Astrocyte of the cerebellum (primary cell): ENCODE measurements at regions not wholly inside any gene's neighbourhood (a gene's known extent, or its start where the extent isn't known, plus 50 kb on each side); places are given as distances from the start of the nearest gene placed in this dataset.

Source experiments
- DNase-seq: peaks from one replicate; pipeline ENCODE4 v3.0.0-alpha.2; 2011; ENCODE audit warnings: low read depth
- H3K4me3 ChIP-seq: 2 replicates; pipeline ENCODE4 v1.5.1; 2011; ENCODE audit warnings: mild to moderate bottlenecking, low read depth, low read length, moderate library complexity
- in situ Hi-C: cut with HindIII; loops from 2 replicates; pipeline ENCODE4 v1.10.0; 2017; ENCODE audit warnings: low sequenced_read_pairs
- TF ChIP-seq, protein P1 (sequence below): IDR thresholded peaks from 2 replicates; pipeline ENCODE4 v1.5.1; 2012; ENCODE audit warnings: low read length, low read depth, moderate library complexity, mild to moderate bottlenecking; ENCODE audit errors: missing control alignments

DNA sequence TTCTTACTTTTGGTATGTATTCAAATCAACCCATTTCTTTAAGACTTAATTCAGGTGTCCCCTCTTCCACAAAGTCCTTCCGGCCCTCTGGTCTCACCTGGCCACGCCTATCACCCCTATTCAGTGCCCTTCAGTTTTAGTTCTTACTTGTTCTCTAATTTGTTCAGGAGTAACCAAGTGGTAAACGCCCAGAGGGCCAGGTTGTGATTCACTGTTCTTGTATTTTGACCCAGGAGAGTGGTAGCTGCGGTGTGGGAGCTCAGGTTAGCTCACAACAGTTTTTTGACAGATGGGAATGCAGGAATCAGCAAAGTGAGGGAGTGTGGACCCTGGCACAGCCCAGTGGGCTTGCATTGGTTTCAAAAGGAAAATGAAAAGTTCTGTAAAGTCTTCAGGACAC lies 81.7 kb upstream of the RIPOR2 start:
- no peak overlapping the region for H3K4me3 ChIP-seq
- DNase-seq: no peak
- in situ Hi-C loops: no loop called here
- TF ChIP-seq, protein P1, sequence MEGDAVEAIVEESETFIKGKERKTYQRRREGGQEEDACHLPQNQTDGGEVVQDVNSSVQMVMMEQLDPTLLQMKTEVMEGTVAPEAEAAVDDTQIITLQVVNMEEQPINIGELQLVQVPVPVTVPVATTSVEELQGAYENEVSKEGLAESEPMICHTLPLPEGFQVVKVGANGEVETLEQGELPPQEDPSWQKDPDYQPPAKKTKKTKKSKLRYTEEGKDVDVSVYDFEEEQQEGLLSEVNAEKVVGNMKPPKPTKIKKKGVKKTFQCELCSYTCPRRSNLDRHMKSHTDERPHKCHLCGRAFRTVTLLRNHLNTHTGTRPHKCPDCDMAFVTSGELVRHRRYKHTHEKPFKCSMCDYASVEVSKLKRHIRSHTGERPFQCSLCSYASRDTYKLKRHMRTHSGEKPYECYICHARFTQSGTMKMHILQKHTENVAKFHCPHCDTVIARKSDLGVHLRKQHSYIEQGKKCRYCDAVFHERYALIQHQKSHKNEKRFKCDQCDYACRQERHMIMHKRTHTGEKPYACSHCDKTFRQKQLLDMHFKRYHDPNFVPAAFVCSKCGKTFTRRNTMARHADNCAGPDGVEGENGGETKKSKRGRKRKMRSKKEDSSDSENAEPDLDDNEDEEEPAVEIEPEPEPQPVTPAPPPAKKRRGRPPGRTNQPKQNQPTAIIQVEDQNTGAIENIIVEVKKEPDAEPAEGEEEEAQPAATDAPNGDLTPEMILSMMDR: no peak

- in situ Hi-C loops: no loop called here
- no peak for DNase-seq
- TF ChIP-seq, protein P1: peak; percentile 43
- H3K4me3 ChIP-seq: no peak overlapping the region
Observed at GRCh38 chr6:25017932-25018567, 82.3 kb upstream of the RIPOR2 start.

DNA sequence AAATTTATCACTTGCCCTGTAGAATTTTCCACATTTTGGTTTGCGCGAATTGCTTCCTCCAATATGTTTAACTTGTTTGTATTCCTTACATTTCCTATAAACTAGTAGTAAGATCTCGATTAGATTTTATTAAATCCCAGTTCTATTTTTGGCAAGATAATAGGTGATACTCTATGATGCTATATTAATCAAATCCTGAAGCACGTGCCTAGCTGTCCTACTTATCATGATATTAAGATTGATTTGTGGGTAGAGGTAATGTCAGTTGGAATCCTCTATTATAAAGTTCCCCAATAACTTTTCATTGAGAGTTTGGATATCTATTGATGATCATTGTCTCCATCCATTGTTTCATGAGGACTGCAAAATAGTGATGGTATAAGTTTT lies 82.8 kb upstream of the RIPOR2 start:
- TF ChIP-seq, protein P1: no peak
- DNase-seq: no peak
- no peak overlapping the region for H3K4me3 ChIP-seq
- in situ Hi-C loops: no loop called here

DNA sequence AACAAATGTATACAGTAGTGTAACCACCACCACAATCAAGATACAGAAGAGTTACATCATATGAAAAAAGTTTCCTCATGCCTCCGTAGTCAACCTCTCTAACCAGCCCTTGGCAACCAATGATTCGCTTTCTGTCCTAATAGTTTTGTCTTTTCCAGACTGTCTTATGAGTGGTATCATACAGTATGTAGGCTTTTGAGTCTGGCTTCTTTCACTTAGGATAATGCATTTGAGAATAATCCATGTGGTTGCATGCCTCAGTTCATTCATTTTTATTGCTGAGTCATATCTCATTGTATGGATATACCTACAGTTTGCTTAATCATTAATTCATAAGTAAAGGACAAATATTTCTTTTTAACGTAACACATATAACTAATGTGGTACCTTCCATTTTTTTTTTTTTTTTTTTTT lies 86.4 kb upstream of the RIPOR2 start:
- TF ChIP-seq, protein P1: no peak
- no peak overlapping the region for H3K4me3 ChIP-seq
- in situ Hi-C loops: no loop called here
- DNase-seq: no peak

GRCh38 chr6:25023781-25024180 lies 88.0 kb upstream of the RIPOR2 start:
- in situ Hi-C loops: no loop called here
- no peak for DNase-seq
- H3K4me3 ChIP-seq: no peak overlapping the region
- TF ChIP-seq, protein P1: no peak

GRCh38 chr6:25024821-25025220 lies 89.1 kb upstream of the RIPOR2 start:
- in situ Hi-C loops: no loop called here
- TF ChIP-seq, protein P1: no peak
- no peak for DNase-seq
- H3K4me3 ChIP-seq: no peak overlapping the region
